Neural progenitor cell (in vitro differentiated cells): ENCODE measurements at regions not wholly inside any gene's neighbourhood (a gene's known extent, or its start where the extent isn't known, plus 50 kb on each side); places are given as distances from the start of the nearest gene placed in this dataset.

Source experiments
- CTCF ChIP-seq: fragments of 200-600 bp; sonication (generic); IDR thresholded peaks from 2 replicates; pipeline ENCODE4 v1.5.1; 2017; ENCODE audit warnings: antibody characterized with exemption, mild to moderate bottlenecking
- EZH2 ChIP-seq: fragments of 200-600 bp; sonication (generic); IDR thresholded peaks from 2 replicates; pipeline ENCODE4 v1.6.1; 2017; ENCODE audit warnings: antibody characterized with exemption, mild to moderate bottlenecking, moderate library complexity
- EZH2phosphoT487 ChIP-seq: fragments of 200-600 bp; sonication (generic); IDR thresholded peaks from 2 replicates; pipeline ENCODE4 v1.6.1; 2017; ENCODE audit warnings: antibody characterized with exemption

- TF ChIP-seq CTCF (no peak), EZH2phosphoT487 (no peak), EZH2 (no peak)
Observed at GRCh38 chr6:22353101-22353500, 56.3 kb upstream of the PRL start.
